ENCODE measurements at regions not wholly inside any gene's neighbourhood (a gene's known extent, or its start where the extent isn't known, plus 50 kb on each side); places are given as distances from the start of the nearest gene placed in this dataset.

GRCh38 chr3:74529145-74529544 lies 85.3 kb downstream of the CNTN3 start:
- Histone ChIP-seq H3K9me3 (no peaks in the 10 kb centered on the region), H3K4me1 (no peaks in the 10 kb centered on the region), H3K36me3 (replicated peaks) (no peaks in the 10 kb centered on the region), H3K27me3 (ENCODE audit: low read depth) (no peaks in the 10 kb centered on the region), H3K4me3 (no peak overlapping the region)
- DNase-seq (ENCODE audit: low spot score in 2 of 2): no peak
- in situ Hi-C loops (cut with MboI; ENCODE audit: low sequenced_read_pairs): no loop called here

DNA sequence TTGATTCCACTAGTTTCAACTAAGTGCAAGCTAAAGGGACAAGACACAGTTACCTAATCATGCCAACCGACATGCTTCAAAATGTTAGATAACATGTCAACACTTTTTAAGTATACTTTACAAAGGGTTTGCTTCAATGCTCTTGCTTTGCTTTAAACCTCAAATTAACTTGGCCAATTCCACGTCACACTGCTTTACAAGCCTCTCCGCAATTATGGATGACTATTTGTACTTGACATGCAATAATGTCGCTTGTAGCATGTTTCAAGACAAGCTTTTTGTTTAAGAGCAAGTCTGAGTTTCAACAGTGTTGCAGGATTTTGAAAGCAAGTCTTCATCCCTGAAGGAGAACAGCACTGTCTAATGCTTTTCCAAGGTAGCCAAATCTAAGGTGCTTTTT lies 86.9 kb downstream of the CNTN3 start:
- no peaks in the 10 kb centered on the region for H3K9me3 ChIP-seq
- H3K27me3 ChIP-seq (ENCODE audit: low read depth): no peaks in the 10 kb centered on the region
- no peak for DNase-seq (ENCODE audit: low spot score in 2 of 2)
- no peaks in the 10 kb centered on the region for H3K4me1 ChIP-seq
- in situ Hi-C loops (cut with MboI; ENCODE audit: low sequenced_read_pairs): no loop called here
- no peaks in the 10 kb centered on the region for H3K36me3 ChIP-seq (replicated peaks)
- no peak overlapping the region for H3K4me3 ChIP-seq

DNA sequence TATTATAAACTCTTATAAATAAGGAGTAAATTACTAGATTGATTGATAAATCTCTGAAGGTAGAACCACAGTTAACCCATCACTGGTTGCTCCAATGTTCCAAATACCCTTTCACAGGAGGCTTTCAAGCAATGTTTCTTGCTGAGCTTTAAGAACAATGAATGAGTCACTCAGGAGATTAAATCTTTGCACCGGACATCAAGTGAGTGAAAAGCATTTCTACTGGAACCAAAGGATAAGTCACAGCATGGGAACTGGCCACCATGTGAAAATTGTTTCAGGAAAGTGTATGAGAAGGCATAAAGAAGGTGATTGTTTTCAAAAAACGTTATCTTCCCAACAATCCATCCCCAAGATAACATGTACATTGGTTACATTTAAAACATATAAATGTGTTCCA lies 90.6 kb downstream of the CNTN3 start:
- Histone ChIP-seq H3K4me1 (peaks cover 5% of the 10 kb centered on the region), H3K36me3 (replicated peaks) (no peaks in the 10 kb centered on the region), H3K4me3 (no peak overlapping the region), H3K27me3 (ENCODE audit: low read depth) (no peaks in the 10 kb centered on the region), H3K9me3 (no peaks in the 10 kb centered on the region)
- in situ Hi-C loops (cut with MboI; ENCODE audit: low sequenced_read_pairs): no loop called here
- DNase-seq (ENCODE audit: low spot score in 2 of 2): no peak

DNA sequence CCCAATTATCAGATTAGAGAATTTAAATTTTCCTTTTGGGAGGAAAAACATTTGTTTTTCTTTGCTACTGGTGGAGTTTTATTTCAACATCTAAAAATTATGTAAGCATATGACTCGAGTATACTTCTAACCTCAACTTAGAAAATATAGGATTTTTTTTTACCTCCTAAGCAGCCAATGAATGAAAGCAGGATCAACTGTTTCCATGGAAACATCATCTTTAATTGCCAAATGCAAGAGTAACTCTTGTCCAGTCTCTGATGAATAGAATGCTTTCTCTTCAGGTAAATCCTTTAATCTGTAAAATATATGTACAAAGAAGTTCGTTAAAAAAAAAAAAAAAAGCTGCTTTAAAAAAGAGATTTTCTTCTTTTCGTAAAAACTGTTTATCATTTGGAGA lies 93.6 kb downstream of the CNTN3 start:
- no peaks in the 10 kb centered on the region for H3K27me3 ChIP-seq (ENCODE audit: low read depth)
- in situ Hi-C loops (cut with MboI; ENCODE audit: low sequenced_read_pairs): no loop called here

DNA sequence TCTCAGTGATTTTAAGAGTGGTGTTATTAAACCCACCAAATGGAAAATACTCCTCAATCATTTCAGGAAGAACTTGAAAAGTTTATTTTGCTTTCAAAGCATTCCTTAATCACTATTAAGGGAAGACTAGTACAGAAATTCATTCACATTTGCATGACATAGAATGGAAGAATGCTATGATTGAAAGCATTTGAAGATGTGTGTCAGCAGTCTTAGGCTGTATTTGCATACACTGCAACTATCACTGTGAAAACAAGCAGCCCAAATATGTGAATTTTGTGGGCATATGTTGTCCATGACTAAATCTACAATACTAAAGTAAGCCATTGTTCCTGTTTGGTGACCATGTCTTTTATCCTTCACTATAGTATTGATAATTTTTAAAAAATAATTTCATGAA lies 95.8 kb downstream of the CNTN3 start:
- Histone ChIP-seq H3K4me3 (no peak overlapping the region), H3K9me3 (no peaks in the 10 kb centered on the region), H3K27me3 (ENCODE audit: low read depth) (no peaks in the 10 kb centered on the region), H3K4me1 (peaks cover 13% of the 10 kb centered on the region), H3K36me3 (replicated peaks) (no peaks in the 10 kb centered on the region)
- in situ Hi-C loops (cut with MboI; ENCODE audit: low sequenced_read_pairs): no loop called here
- peak in 1 of 2 experiments; percentile 63 for DNase-seq (ENCODE audit: low spot score in 2 of 2)

More for the DNA sequence above, 93.6 kb downstream of the CNTN3 start:
- Histone ChIP-seq H3K4me1 (peaks cover 13% of the 10 kb centered on the region), H3K36me3 (replicated peaks) (no peaks in the 10 kb centered on the region), H3K9me3 (no peaks in the 10 kb centered on the region), H3K4me3 (no peak overlapping the region)
- peak in 1 of 2 experiments; percentile 51 for DNase-seq (ENCODE audit: low spot score in 2 of 2)

DNA sequence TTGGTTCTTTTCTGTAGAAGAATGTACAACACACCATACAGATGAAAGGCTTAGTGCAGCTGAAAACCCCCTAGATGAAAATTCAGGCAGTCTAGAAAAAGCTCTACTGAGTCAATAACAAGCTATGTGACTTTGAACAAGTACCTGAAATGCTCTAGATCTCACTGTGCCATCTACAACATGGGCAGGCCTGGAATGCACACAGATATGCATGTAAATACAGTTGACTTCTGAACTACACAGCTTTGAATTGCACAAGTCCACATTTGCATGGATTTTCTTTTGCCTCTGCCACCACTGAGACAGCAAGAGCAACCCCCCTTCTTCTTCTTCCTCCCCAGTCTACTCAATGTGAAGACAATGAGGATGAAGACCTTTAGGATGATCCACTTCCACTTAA lies 98.4 kb downstream of the CNTN3 start:
- Histone ChIP-seq H3K9me3 (no peaks in the 10 kb centered on the region), H3K36me3 (replicated peaks) (no peaks in the 10 kb centered on the region), H3K4me3 (no peak overlapping the region), H3K27me3 (ENCODE audit: low read depth) (no peaks in the 10 kb centered on the region), H3K4me1 (peaks cover 13% of the 10 kb centered on the region)
- DNase-seq (ENCODE audit: low spot score in 2 of 2): no peak
- in situ Hi-C loops (cut with MboI; ENCODE audit: low sequenced_read_pairs): no loop called here

DNA sequence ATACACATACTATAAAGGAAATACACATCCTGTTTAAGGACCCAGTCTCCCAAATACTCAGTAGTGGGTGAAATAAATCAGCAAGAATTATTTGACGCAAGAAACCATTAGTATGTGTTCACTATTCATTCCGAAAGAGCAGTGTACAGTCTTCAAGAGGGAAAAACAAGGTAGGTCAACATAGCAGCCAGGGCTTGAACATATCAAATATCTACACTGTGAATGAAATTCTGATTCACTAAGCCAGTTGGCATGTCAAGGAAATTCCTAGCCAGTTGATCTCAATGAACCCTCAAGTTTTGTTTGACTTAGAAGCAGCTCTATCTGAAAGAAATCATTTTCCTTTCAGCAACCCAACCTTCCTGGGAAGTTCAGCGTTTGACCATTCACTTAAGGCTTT lies 99.0 kb downstream of the CNTN3 start:
- Histone ChIP-seq H3K27me3 (ENCODE audit: low read depth) (no peaks in the 10 kb centered on the region), H3K4me1 (peaks cover 13% of the 10 kb centered on the region), H3K4me3 (no peak overlapping the region), H3K9me3 (no peaks in the 10 kb centered on the region), H3K36me3 (replicated peaks) (no peaks in the 10 kb centered on the region)
- no peak for DNase-seq (ENCODE audit: low spot score in 2 of 2)
- in situ Hi-C loops (cut with MboI; ENCODE audit: low sequenced_read_pairs): no loop called here

GRCh38 chr3:74511078-74511477 lies 103.4 kb downstream of the CNTN3 start:
- Histone ChIP-seq H3K4me3 (no peak overlapping the region), H3K27me3 (ENCODE audit: low read depth) (no peaks in the 10 kb centered on the region), H3K36me3 (replicated peaks) (no peaks in the 10 kb centered on the region), H3K9me3 (no peaks in the 10 kb centered on the region), H3K4me1 (no peaks in the 10 kb centered on the region)
- in situ Hi-C loops (cut with MboI; ENCODE audit: low sequenced_read_pairs): no loop called here
- DNase-seq (ENCODE audit: low spot score in 2 of 2): no peak

GRCh38 chr3:74510261-74510818 lies 104.1 kb downstream of the CNTN3 start:
- in situ Hi-C loops (cut with MboI; ENCODE audit: low sequenced_read_pairs): no loop called here
- no peak overlapping the region for H3K4me3 ChIP-seq
- no peaks in the 10 kb centered on the region for H3K36me3 ChIP-seq (replicated peaks)
- no peaks in the 10 kb centered on the region for H3K9me3 ChIP-seq
- H3K27me3 ChIP-seq (ENCODE audit: low read depth): no peaks in the 10 kb centered on the region
- no peak for DNase-seq (ENCODE audit: low spot score in 2 of 2)
- no peaks in the 10 kb centered on the region for H3K4me1 ChIP-seq

GRCh38 chr3:74507691-74508090 lies 106.8 kb downstream of the CNTN3 start:
- H3K27me3 ChIP-seq (ENCODE audit: low read depth): no peaks in the 10 kb centered on the region
- DNase-seq (ENCODE audit: low spot score in 2 of 2): no peak
- no peaks in the 10 kb centered on the region for H3K9me3 ChIP-seq
- H3K4me3 ChIP-seq: no peak overlapping the region
- in situ Hi-C loops (cut with MboI; ENCODE audit: low sequenced_read_pairs): no loop called here
- H3K36me3 ChIP-seq (replicated peaks): no peaks in the 10 kb centered on the region
- no peaks in the 10 kb centered on the region for H3K4me1 ChIP-seq

GRCh38 chr3:74506246-74506645 lies 108.2 kb downstream of the CNTN3 start:
- no peak for DNase-seq (ENCODE audit: low spot score in 2 of 2)
- H3K36me3 ChIP-seq (replicated peaks): no peaks in the 10 kb centered on the region
- no peaks in the 10 kb centered on the region for H3K27me3 ChIP-seq (ENCODE audit: low read depth)
- H3K4me1 ChIP-seq: no peaks in the 10 kb centered on the region
- no peak overlapping the region for H3K4me3 ChIP-seq
- H3K9me3 ChIP-seq: no peaks in the 10 kb centered on the region
- in situ Hi-C loops (cut with MboI; ENCODE audit: low sequenced_read_pairs): no loop called here

GRCh38 chr3:74501007-74501406 lies 113.5 kb downstream of the CNTN3 start:
- in situ Hi-C loops (cut with MboI; ENCODE audit: low sequenced_read_pairs): no loop called here
- Histone ChIP-seq H3K4me1 (no peaks in the 10 kb centered on the region), H3K36me3 (replicated peaks) (no peaks in the 10 kb centered on the region), H3K27me3 (ENCODE audit: low read depth) (no peaks in the 10 kb centered on the region), H3K9me3 (no peaks in the 10 kb centered on the region), H3K4me3 (no peak overlapping the region)
- DNase-seq (ENCODE audit: low spot score in 2 of 2): no peak

DNA sequence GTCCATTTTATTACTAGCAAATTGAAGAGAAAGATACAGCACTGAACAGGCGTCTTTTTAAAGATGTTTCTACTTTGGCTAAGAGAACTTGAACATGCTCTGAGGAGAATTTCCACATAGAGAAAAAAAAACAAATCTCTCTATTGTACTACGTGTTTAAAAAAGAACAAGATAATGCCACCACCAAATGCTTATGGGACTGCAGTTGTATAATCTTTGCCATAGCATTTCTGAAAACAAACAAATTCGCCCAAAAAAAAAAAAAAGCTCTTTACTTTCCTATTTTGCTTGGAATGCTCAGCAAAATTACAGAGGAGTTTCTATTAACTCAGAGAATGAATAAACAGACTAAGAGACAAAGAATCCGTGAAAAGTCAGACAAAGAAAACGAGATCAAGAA lies 114.2 kb downstream of the CNTN3 start:
- Histone ChIP-seq H3K27me3 (ENCODE audit: low read depth) (no peaks in the 10 kb centered on the region), H3K36me3 (replicated peaks) (no peaks in the 10 kb centered on the region), H3K4me3 (no peak overlapping the region), H3K4me1 (no peaks in the 10 kb centered on the region), H3K9me3 (no peaks in the 10 kb centered on the region)
- in situ Hi-C loops (cut with MboI; ENCODE audit: low sequenced_read_pairs): no loop called here
- no peak for DNase-seq (ENCODE audit: low spot score in 2 of 2)

DNA sequence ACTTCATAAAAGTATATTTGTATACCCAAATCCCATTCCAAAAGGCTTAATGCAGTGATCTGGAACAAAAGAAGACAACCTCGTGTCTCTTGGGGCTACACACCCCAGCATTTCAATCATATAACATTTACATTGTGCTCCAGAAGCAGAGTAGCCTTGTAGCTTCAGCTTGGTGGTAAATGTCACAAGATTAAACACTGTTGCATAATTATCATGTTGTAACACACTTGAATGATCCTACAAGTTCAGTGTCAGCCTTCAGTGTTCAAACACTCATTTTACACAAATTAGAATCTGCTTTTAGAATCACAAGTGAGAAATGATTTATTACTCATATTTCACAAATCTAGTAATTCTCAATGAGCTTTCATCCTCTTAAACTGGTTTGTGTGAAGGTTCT lies 122.6 kb downstream of the CNTN3 start:
- H3K36me3 ChIP-seq (replicated peaks): no peaks in the 10 kb centered on the region
- no peaks in the 10 kb centered on the region for H3K4me1 ChIP-seq
- no peak for DNase-seq (ENCODE audit: low spot score in 2 of 2)
- H3K27me3 ChIP-seq (ENCODE audit: low read depth): no peaks in the 10 kb centered on the region
- in situ Hi-C loops (cut with MboI; ENCODE audit: low sequenced_read_pairs): no loop called here
- no peak overlapping the region for H3K4me3 ChIP-seq
- no peaks in the 10 kb centered on the region for H3K9me3 ChIP-seq

DNA sequence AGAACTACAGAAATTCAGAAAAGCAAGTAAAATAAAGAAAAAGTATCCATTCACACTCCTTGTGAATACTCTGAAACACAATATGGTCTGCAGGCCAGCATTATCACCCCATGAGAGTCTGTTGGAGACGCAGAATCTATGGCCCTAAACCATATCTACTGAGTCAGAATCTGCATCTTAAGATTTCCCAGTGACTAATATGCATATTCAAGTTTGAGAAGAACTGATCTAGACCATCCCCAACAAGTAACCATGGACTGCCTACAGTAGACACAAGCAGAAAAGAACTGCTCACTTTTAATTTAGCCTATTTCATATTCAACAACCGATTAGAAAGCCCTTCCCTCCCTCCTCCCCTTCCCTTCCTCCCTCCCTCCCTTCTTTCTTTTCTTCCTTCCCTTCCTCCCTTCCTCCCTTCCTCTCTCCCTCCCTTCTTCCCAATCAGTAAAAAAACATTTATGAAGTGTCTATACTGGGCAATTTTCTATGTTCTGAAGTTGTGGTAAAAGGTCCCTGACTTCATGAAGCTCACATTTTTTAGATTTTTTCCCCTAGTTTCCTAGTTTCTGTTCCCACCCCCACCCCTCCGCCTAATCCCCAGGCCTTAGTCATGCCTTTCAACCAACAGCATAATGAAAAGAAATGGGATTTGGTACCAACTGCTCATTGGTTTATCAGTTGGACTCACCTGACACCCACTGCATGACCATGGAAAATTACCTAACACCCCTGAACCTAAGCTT lies 125.2 kb downstream of the CNTN3 start:
- H3K27me3 ChIP-seq (ENCODE audit: low read depth): no peaks in the 10 kb centered on the region
- no peaks in the 10 kb centered on the region for H3K36me3 ChIP-seq (replicated peaks)
- no peak overlapping the region for H3K4me3 ChIP-seq
- no peak for DNase-seq (ENCODE audit: low spot score in 2 of 2)
- H3K4me1 ChIP-seq: no peaks in the 10 kb centered on the region
- no peaks in the 10 kb centered on the region for H3K9me3 ChIP-seq
- in situ Hi-C loops (cut with MboI; ENCODE audit: low sequenced_read_pairs): no loop called here
